H1 (cell line): ENCODE measurements at regions not wholly inside any gene's neighbourhood (a gene's known extent, or its start where the extent isn't known, plus 50 kb on each side); places are given as distances from the start of the nearest gene placed in this dataset.

Experiments used
- CTCF ChIA-PET: fragments of 300-600 bp; sonication (Branson Sonifier 250); formaldehyde crosslinking; loops from one replicate; lab custom pipeline; 2021; ENCODE audit not compliant: partially characterized antibody; lab: Charles Lee
- POLR2A ChIA-PET: fragments of 300-600 bp; sonication (Branson Sonifier 250); formaldehyde crosslinking; loops from one replicate; lab custom pipeline; 2021; ENCODE audit warnings: inconsistent platforms; ENCODE audit not compliant: partially characterized antibody; lab: Charles Lee
- DNase-seq, 2 experiments: peaks; one replicate each; pipeline versions ENCODE4 v3.0.0 to v3.0.0-alpha.2; 2010 to 2022; ENCODE audit warnings: low spot score in 2 of 2, low read depth in 1 of 2, mixed read lengths in 1 of 2
- FAIRE-seq: peaks from 2 replicates; lab custom pipeline; 2011; peaks lifted over from hg19 to GRCh38; lab: Jason Lieb, UNC
- H2AFZ ChIP-seq: 2 replicates; pipeline ENCODE4 v1.8.1; 2012; ENCODE audit warnings: low read length, inconsistent platforms
- H2AK5ac ChIP-seq: 2 replicates; pipeline ENCODE4 v1.6.1; 2013; ENCODE audit warnings: low read depth, low read length
- H2BK120ac ChIP-seq: replicated peaks from 2 replicates; pipeline ENCODE3; 2013; ENCODE audit warnings: low read depth, low read length, inconsistent platforms
- H2BK12ac ChIP-seq: 2 replicates; pipeline ENCODE4 v1.6.1; 2013; ENCODE audit warnings: low read depth, low read length
- H2BK15ac ChIP-seq: 2 replicates; pipeline ENCODE4 v1.6.1; 2013; ENCODE audit warnings: low read length
- H2BK20ac ChIP-seq: 2 replicates; pipeline ENCODE4 v1.6.1; 2013; ENCODE audit warnings: low read length
- H2BK5ac ChIP-seq: 2 replicates; pipeline ENCODE4 v1.6.1; 2013; ENCODE audit warnings: low read depth, low read length
- H3K14ac ChIP-seq: 2 replicates; pipeline ENCODE4 v1.6.1; 2013; ENCODE audit warnings: inconsistent platforms; ENCODE audit not compliant: insufficient read length
- H3K18ac ChIP-seq: 2 replicates; pipeline ENCODE4 v1.6.1; 2013; ENCODE audit warnings: low read length; ENCODE audit errors: extremely low read depth
- H3K23ac ChIP-seq: 2 replicates; pipeline ENCODE4 v1.6.1; 2013; ENCODE audit warnings: inconsistent platforms; ENCODE audit not compliant: insufficient read length
- H3K23me2 ChIP-seq: 2 replicates; pipeline ENCODE4 v1.6.1; 2013; ENCODE audit warnings: low read depth, low read length
- H3K27ac ChIP-seq: 2 replicates; pipeline ENCODE4 v1.6.1; 2011; ENCODE audit warnings: low read depth, low read length, inconsistent platforms
- H3K27me3 ChIP-seq, 4 experiments: replicated peaks in 1 of 4; 1 replicate in 1 of 4; 2 replicates in 3 of 4; pipeline versions ENCODE4 v1.6.1 to v1.8.1; 2011 to 2013; ENCODE audit warnings: low read length in 3 of 4, mild to moderate bottlenecking in 3 of 4, inconsistent platforms in 2 of 4, mixed read lengths in 2 of 4, moderate library complexity in 1 of 4; ENCODE audit not compliant: control insufficient read depth in 3 of 4, insufficient read depth in 3 of 4; ENCODE audit errors: extremely low read depth in 1 of 4
- H3K36me3 ChIP-seq, 4 experiments: 2 replicates each; pipeline versions ENCODE4 v1.6.1 to v1.8.1; 2011 to 2013; ENCODE audit warnings: mild to moderate bottlenecking in 4 of 4, low read length in 3 of 4, moderate library complexity in 2 of 4, control low read depth in 1 of 4, inconsistent platforms in 1 of 4; ENCODE audit not compliant: insufficient read depth in 4 of 4, control insufficient read depth in 2 of 4
- H3K4ac ChIP-seq: replicated peaks from 2 replicates; pipeline ENCODE3; 2013; ENCODE audit warnings: low read length, low read depth, mixed read lengths, inconsistent platforms; ENCODE audit not compliant: insufficient read length
- H3K4me1 ChIP-seq, 4 experiments: replicated peaks in 1 of 4; 1 replicate in 1 of 4; 2 replicates in 3 of 4; pipeline versions ENCODE4 v1.6.1 to v1.8.1; 2011 to 2013; ENCODE audit warnings: low read length in 3 of 4, inconsistent platforms in 2 of 4, mixed read lengths in 1 of 4; ENCODE audit not compliant: insufficient read depth in 4 of 4, control insufficient read depth in 3 of 4
- H3K4me2 ChIP-seq, 2 experiments: 2 replicates each; pipeline versions ENCODE4 v1.6.1 to v1.8.1; 2011 to 2013; ENCODE audit warnings: low read depth in 2 of 2, low read length in 2 of 2, control low read depth in 1 of 2, inconsistent platforms in 1 of 2, mild to moderate bottlenecking in 1 of 2; ENCODE audit not compliant: insufficient read depth in 1 of 2
- H3K4me3 ChIP-seq, 4 experiments: fragments of 200-600, 300-600 bp in 1 of 4; sonication (generic), shearing (Covaris generic), sonication (Bioruptor Twin) in 1 of 4; 2 replicates each; pipeline versions ENCODE4 v1.5.1 to v1.8.1; 2011 to 2016; ENCODE audit warnings: low read length in 4 of 4, low read depth in 3 of 4, control low read depth in 2 of 4, inconsistent platforms in 2 of 4, mild to moderate bottlenecking in 2 of 4, mixed read lengths in 1 of 4, moderate library complexity in 1 of 4; ENCODE audit not compliant: insufficient read depth in 2 of 4; ENCODE audit errors: extremely low read depth in 1 of 4
- H3K56ac ChIP-seq: replicated peaks from 2 replicates; pipeline ENCODE3; 2013; ENCODE audit warnings: low read depth, mild to moderate bottlenecking, mixed read lengths, low read length, inconsistent platforms; ENCODE audit not compliant: insufficient read length
- H3K79me1 ChIP-seq: 2 replicates; pipeline ENCODE4 v1.6.1; 2013; ENCODE audit warnings: low read depth, low read length, control low read depth
- H3K79me2 ChIP-seq, 2 experiments: 2 replicates each; pipeline versions ENCODE4 v1.6.1 to v1.8.1; 2012 to 2013; ENCODE audit warnings: low read length in 2 of 2, mild to moderate bottlenecking in 2 of 2, inconsistent platforms in 1 of 2; ENCODE audit not compliant: insufficient read depth in 2 of 2, control insufficient read depth in 1 of 2
- H3K9ac ChIP-seq, 4 experiments: replicated peaks in 1 of 4; 1 replicate in 1 of 4; 2 replicates in 3 of 4; pipeline versions ENCODE4 v1.6.1 to v1.8.1; 2011 to 2013; ENCODE audit warnings: low read depth in 3 of 4, low read length in 3 of 4, control low read depth in 2 of 4, mild to moderate bottlenecking in 2 of 4, moderate library complexity in 2 of 4, inconsistent platforms in 1 of 4; ENCODE audit errors: extremely low read depth in 1 of 4
- H3K9me3 ChIP-seq, 2 experiments: 2 replicates each; pipeline versions ENCODE4 v1.6.1 to v1.8.1; 2012 to 2013; ENCODE audit warnings: mild to moderate bottlenecking in 2 of 2, moderate library complexity in 2 of 2, control low read depth in 1 of 2, inconsistent platforms in 1 of 2, low read depth in 1 of 2, low read length in 1 of 2, mixed read lengths in 1 of 2; ENCODE audit not compliant: insufficient read depth in 2 of 2
- H4K20me1 ChIP-seq, 2 experiments: replicated peaks in 1 of 2; 2 replicates each; pipeline versions ENCODE3 to v1.8.1; 2011 to 2013; ENCODE audit warnings: inconsistent platforms in 2 of 2, low read length in 2 of 2, mild to moderate bottlenecking in 1 of 2; ENCODE audit not compliant: insufficient read depth in 2 of 2, control insufficient read depth in 1 of 2
- H4K5ac ChIP-seq: 2 replicates; pipeline ENCODE4 v1.6.1; 2013; ENCODE audit warnings: low read length, low read depth, mixed read lengths, inconsistent platforms; ENCODE audit not compliant: insufficient read length
- H4K8ac ChIP-seq: 2 replicates; pipeline ENCODE4 v1.8.0; 2013; ENCODE audit warnings: mild to moderate bottlenecking, moderate library complexity, low read length, inconsistent platforms; ENCODE audit not compliant: insufficient read depth; ENCODE audit errors: extremely low read depth
- H4K91ac ChIP-seq: replicated peaks from 2 replicates; pipeline ENCODE3; 2013; ENCODE audit warnings: low read length, mixed read lengths, inconsistent platforms; ENCODE audit not compliant: insufficient read length
- ASH2L ChIP-seq: fragments of 200-600, 300-600 bp; sonication (generic); IDR thresholded peaks from one replicate; pipeline ENCODE4 v1.7.1; 2017; ENCODE audit warnings: low read length
- BACH1 ChIP-seq: IDR thresholded peaks from 2 replicates; pipeline ENCODE4 v1.6.1; 2012; ENCODE audit warnings: low read length, improper control_type of control experiment
- RAD21 ChIP-seq, 2 experiments: IDR thresholded peaks in 1 of 2; conservative IDR thresholded peaks in 1 of 2; 2 replicates each; pipeline ENCODE4 v1.6.1; 2011; ENCODE audit warnings: low read depth in 2 of 2, low read length in 2 of 2, improper control_type of control experiment in 1 of 2, inconsistent platforms in 1 of 2, mild to moderate bottlenecking in 1 of 2, moderate library complexity in 1 of 2
- TBP ChIP-seq: IDR thresholded peaks from 2 replicates; pipeline ENCODE4 v1.6.1; 2011; ENCODE audit warnings: low read depth, low read length, improper control_type of control experiment
- TCF12 ChIP-seq: IDR thresholded peaks from 2 replicates; pipeline ENCODE4 v1.6.1; 2011; ENCODE audit warnings: low read depth, mild to moderate bottlenecking, low read length
- WGBS, 2 experiments: shearing (Covaris generic) in 1 of 2; methylation state at CpG; one replicate each; pipeline versions ENCODE4 v1.1.6 to v1.1.7; 2013 to 2015; ENCODE audit warnings: low lambda C conversion rate in 2 of 2, mixed read lengths in 2 of 2, inconsistent platforms in 1 of 2, low coverage in 1 of 2, missing lambda C conversion rate in 1 of 2; ENCODE audit not compliant: insufficient replicate concordance in 2 of 2, insufficient coverage in 1 of 2, insufficient read length in 1 of 2; ENCODE audit errors: extremely low coverage in 1 of 2, missing lambda C conversion rate in 1 of 2; 5-methylcytosine and 5-hydroxymethylcytosine counted together
- TF ChIP-seq, protein P1 (sequence below), 3 experiments: IDR thresholded peaks; 1 replicate in 2 of 3; 2 replicates in 1 of 3; pipeline versions ENCODE4 v1.5.1 to v1.6.1; 2011; ENCODE audit warnings: low read length in 3 of 3, mild to moderate bottlenecking in 3 of 3, inconsistent platforms in 2 of 3, low read depth in 1 of 3, moderate library complexity in 1 of 3; ENCODE audit not compliant: insufficient read depth in 1 of 3; ENCODE audit errors: control extremely low read depth in 1 of 3

DNA sequence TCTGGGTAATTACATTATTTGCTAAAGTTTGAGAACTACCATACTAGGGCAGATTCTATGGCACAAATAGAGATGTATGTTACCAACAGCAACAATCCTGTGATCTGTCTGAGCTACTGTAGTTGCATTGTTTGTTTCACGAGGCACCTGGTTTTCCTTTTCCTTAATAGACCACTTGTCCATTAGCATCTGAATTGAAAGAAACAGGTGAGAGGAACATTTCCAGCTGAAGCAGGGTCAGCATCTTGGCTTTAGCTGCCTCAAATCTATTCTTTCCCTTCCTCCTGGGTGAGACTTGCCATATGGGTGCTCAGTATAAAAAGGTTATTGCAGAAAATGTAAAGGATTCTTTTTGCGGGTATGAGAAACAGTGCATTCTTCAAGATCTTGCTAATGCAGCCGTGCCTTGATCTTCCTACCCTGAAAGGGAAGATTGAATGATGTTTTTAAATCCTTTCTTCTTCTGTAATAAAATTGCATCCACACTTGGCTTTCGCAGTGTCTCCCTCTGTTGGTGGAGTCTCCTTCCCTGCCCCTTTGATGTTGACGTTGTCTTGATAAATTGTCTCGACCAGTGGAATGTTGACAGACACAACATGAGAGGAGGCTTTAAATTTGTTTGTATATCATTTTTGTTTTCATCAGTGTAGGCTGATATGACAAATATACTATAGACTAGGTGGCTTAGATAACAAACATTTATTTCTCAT is 118.0 kb upstream of the BRINP1 start:
- H3K4me1 ChIP-seq: peaks cover 2 to 8% (median 4%) of the 10 kb centered on the region in 4 experiments; a peak in 3 of 7 replicates
- H3K14ac ChIP-seq: no peak overlapping the region
- no peaks in the 10 kb centered on the region for H3K36me3 ChIP-seq
- H3K18ac ChIP-seq: no peak overlapping the region
- no peak overlapping the region for H2BK20ac ChIP-seq
- FAIRE-seq (peak; percentile 90), DNase-seq (no peak)
- no peak overlapping the region for H4K8ac ChIP-seq
- H2BK12ac ChIP-seq: no peak overlapping the region
- H3K4me3 ChIP-seq: no peak overlapping the region
- no peak overlapping the region for H2AFZ ChIP-seq
- ChIA-PET POLR2A (no interaction called here), CTCF (interaction anchor here (0.6 to 1.7 kb wide), 10 partner anchors 14 to 118 kb away, joined by 3 to 6 read pairs (median 4); partner anchors contain the start of gene BRINP1)
- H3K23ac ChIP-seq: no peak overlapping the region
- H3K56ac ChIP-seq: no peak overlapping the region
- 63% methylated on average over 6 of the region's 6 CpGs; no CpG with 5 or more reads in 1 of the 2 experiments for WGBS, 2 experiments
- H3K9ac ChIP-seq: no peak overlapping the region
- no peaks in the 10 kb centered on the region for H3K79me2 ChIP-seq
- H3K4me2 ChIP-seq: peak overlapping the region in 1 of 2 experiments; percentile 21; a peak in 1 of 4 replicates
- H2BK5ac ChIP-seq: no peak overlapping the region
- no peak overlapping the region for H3K4ac ChIP-seq
- H4K20me1 ChIP-seq: no peaks in the 10 kb centered on the region
- no peak overlapping the region for H4K91ac ChIP-seq
- no peaks in the 10 kb centered on the region for H3K27me3 ChIP-seq
- no peak overlapping the region for H2BK15ac ChIP-seq
- peak; percentile 28 for TF ChIP-seq ASH2L
- TF ChIP-seq TCF12: 0 out of 2 replicates have a peak, but pooled peaks have one; percentile 34
- TF ChIP-seq BACH1: no peak
- no peak for TF ChIP-seq TBP
- TF ChIP-seq RAD21 (IDR thresholded peaks at IDR 0.05 in 1 of 2, conservative IDR thresholded peaks at IDR 0.05 in 1 of 2; ENCODE audit: low read depth in 2 of 2, low read length in 2 of 2): peak; percentile 55 to 62
- TF ChIP-seq, protein P1, sequence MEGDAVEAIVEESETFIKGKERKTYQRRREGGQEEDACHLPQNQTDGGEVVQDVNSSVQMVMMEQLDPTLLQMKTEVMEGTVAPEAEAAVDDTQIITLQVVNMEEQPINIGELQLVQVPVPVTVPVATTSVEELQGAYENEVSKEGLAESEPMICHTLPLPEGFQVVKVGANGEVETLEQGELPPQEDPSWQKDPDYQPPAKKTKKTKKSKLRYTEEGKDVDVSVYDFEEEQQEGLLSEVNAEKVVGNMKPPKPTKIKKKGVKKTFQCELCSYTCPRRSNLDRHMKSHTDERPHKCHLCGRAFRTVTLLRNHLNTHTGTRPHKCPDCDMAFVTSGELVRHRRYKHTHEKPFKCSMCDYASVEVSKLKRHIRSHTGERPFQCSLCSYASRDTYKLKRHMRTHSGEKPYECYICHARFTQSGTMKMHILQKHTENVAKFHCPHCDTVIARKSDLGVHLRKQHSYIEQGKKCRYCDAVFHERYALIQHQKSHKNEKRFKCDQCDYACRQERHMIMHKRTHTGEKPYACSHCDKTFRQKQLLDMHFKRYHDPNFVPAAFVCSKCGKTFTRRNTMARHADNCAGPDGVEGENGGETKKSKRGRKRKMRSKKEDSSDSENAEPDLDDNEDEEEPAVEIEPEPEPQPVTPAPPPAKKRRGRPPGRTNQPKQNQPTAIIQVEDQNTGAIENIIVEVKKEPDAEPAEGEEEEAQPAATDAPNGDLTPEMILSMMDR (IDR thresholded peaks at IDR 0.05; ENCODE audit: control extremely low read depth in 1 of 3, insufficient read depth in 1 of 3, low read depth in 1 of 3, low read length in 3 of 3): peak; percentile 31 to 57 (median 47)
- H4K5ac ChIP-seq: no peak overlapping the region
- H3K9me3 ChIP-seq: no peaks in the 10 kb centered on the region
- H3K23me2 ChIP-seq: no peaks in the 10 kb centered on the region
- no peak overlapping the region for H2BK120ac ChIP-seq
- H3K27ac ChIP-seq: no peak overlapping the region
- H2AK5ac ChIP-seq: no peak overlapping the region
- no peaks in the 10 kb centered on the region for H3K79me1 ChIP-seq
